ENCODE measurements at regions not wholly inside any gene's neighbourhood (a gene's known extent, or its start where the extent isn't known, plus 50 kb on each side); places are given as distances from the start of the nearest gene placed in this dataset.

- Mint-ChIP-seq H3K4me1 (ENCODE audit: unreplicated experiment) (no peaks in the 10 kb centered on the region), H3K27ac (ENCODE audit: unreplicated experiment) (no peak overlapping the region), H3K4me3 (ENCODE audit: unreplicated experiment) (no peak overlapping the region), H3K27me3 (ENCODE audit: unreplicated experiment) (no peaks in the 10 kb centered on the region), H3K9me3 (ENCODE audit: unreplicated experiment) (peaks cover 5% of the 10 kb centered on the region), H3K36me3 (ENCODE audit: unreplicated experiment) (no peaks in the 10 kb centered on the region)
- no peak for DNase-seq (ENCODE audit: extremely low spot score, unreplicated experiment)
- TF ChIP-seq CTCF (IDR thresholded peaks at IDR 0.05), result no peak
These were observed 204.5 kb upstream of the CDH4 start for GRCh38 chr20:61047515-61047914.

GRCh38 chr20:61048302-61048701, 203.8 kb upstream of the CDH4 start:
- H3K4me1 Mint-ChIP-seq (ENCODE audit: unreplicated experiment), result no peaks in the 10 kb centered on the region
- no peak for DNase-seq (ENCODE audit: extremely low spot score, unreplicated experiment)
- no peak for TF ChIP-seq CTCF (IDR thresholded peaks at IDR 0.05)
- H3K27me3 Mint-ChIP-seq (ENCODE audit: unreplicated experiment), result no peaks in the 10 kb centered on the region
- peaks cover 5% of the 10 kb centered on the region for H3K9me3 Mint-ChIP-seq (ENCODE audit: unreplicated experiment)
- H3K27ac Mint-ChIP-seq (ENCODE audit: unreplicated experiment), result no peak overlapping the region
- no peak overlapping the region for H3K4me3 Mint-ChIP-seq (ENCODE audit: unreplicated experiment)
- H3K36me3 Mint-ChIP-seq (ENCODE audit: unreplicated experiment), result no peaks in the 10 kb centered on the region

- no peak overlapping the region for H3K27ac Mint-ChIP-seq (ENCODE audit: unreplicated experiment)
- TF ChIP-seq CTCF (IDR thresholded peaks at IDR 0.05), result no peak
- no peak overlapping the region for H3K4me3 Mint-ChIP-seq (ENCODE audit: unreplicated experiment)
- H3K9me3 Mint-ChIP-seq (ENCODE audit: unreplicated experiment), result peaks cover 5% of the 10 kb centered on the region
- H3K36me3 Mint-ChIP-seq (ENCODE audit: unreplicated experiment), result no peaks in the 10 kb centered on the region
- H3K27me3 Mint-ChIP-seq (ENCODE audit: unreplicated experiment), result no peaks in the 10 kb centered on the region
- H3K4me1 Mint-ChIP-seq (ENCODE audit: unreplicated experiment), result no peaks in the 10 kb centered on the region
- no peak for DNase-seq (ENCODE audit: extremely low spot score, unreplicated experiment)
These were observed 202.4 kb upstream of the CDH4 start for GRCh38 chr20:61049684-61050083.

GRCh38 chr20:61050336-61050890, 201.6 kb upstream of the CDH4 start:
- Mint-ChIP-seq H3K27me3 (ENCODE audit: unreplicated experiment) (no peaks in the 10 kb centered on the region), H3K4me3 (ENCODE audit: unreplicated experiment) (no peak overlapping the region), H3K36me3 (ENCODE audit: unreplicated experiment) (no peaks in the 10 kb centered on the region), H3K27ac (ENCODE audit: unreplicated experiment) (no peak overlapping the region), H3K9me3 (ENCODE audit: unreplicated experiment) (peaks cover 5% of the 10 kb centered on the region), H3K4me1 (ENCODE audit: unreplicated experiment) (no peaks in the 10 kb centered on the region)
- no peak for TF ChIP-seq CTCF (IDR thresholded peaks at IDR 0.05)
- DNase-seq (ENCODE audit: extremely low spot score, unreplicated experiment), result no peak

GRCh38 chr20:61052195-61052750, 199.8 kb upstream of the CDH4 start:
- no peak overlapping the region for H3K27ac Mint-ChIP-seq (ENCODE audit: unreplicated experiment)
- no peak for TF ChIP-seq CTCF (IDR thresholded peaks at IDR 0.05)
- H3K27me3 Mint-ChIP-seq (ENCODE audit: unreplicated experiment), result no peaks in the 10 kb centered on the region
- no peaks in the 10 kb centered on the region for H3K4me1 Mint-ChIP-seq (ENCODE audit: unreplicated experiment)
- DNase-seq (ENCODE audit: extremely low spot score, unreplicated experiment), result no peak
- no peaks in the 10 kb centered on the region for H3K36me3 Mint-ChIP-seq (ENCODE audit: unreplicated experiment)
- no peaks in the 10 kb centered on the region for H3K9me3 Mint-ChIP-seq (ENCODE audit: unreplicated experiment)
- H3K4me3 Mint-ChIP-seq (ENCODE audit: unreplicated experiment), result no peak overlapping the region
